ENCODE measurements at regions not wholly inside any gene's neighbourhood (a gene's known extent, or its start where the extent isn't known, plus 50 kb on each side); places are given as distances from the start of the nearest gene placed in this dataset.

- TF ChIP-seq POLR2A (IDR thresholded peaks at IDR 0.05): no peak
- TF ChIP-seq CTCF (IDR thresholded peaks at IDR 0.05): no peak
These were observed 282.1 kb downstream of the TDRD3 start for GRCh38 chr13:60679131-60679530.

All from esophagus squamous epithelium (tissue), 4 donors.